ENCODE measurements at regions not wholly inside any gene's neighbourhood (a gene's known extent, or its start where the extent isn't known, plus 50 kb on each side); places are given as distances from the start of the nearest gene placed in this dataset.

DNA sequence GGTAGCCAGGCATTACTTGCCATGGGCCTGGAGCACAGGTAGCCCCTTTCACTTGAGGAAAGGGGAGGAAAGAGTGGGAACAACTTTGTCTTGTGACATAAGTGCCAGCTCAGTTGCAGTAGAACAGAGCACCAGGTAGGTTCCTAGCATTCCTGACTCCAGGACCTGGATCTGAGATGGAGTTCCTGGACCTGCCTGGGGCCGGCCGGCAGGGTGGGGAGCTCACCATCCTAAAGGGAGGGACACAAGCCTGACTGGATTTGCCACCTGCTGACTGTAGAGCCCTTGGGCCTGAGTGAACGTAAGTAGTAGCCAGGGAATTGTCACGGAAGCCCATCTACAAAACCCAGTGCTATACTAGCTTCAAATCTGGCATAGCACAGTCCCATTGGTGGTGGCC, 653.3 kb upstream of the CDH6 start:
- TF ChIP-seq ZFX (IDR thresholded peaks at IDR 0.05; ENCODE audit: borderline replicate concordance), result no peak
- TF ChIP-seq, protein P1, sequence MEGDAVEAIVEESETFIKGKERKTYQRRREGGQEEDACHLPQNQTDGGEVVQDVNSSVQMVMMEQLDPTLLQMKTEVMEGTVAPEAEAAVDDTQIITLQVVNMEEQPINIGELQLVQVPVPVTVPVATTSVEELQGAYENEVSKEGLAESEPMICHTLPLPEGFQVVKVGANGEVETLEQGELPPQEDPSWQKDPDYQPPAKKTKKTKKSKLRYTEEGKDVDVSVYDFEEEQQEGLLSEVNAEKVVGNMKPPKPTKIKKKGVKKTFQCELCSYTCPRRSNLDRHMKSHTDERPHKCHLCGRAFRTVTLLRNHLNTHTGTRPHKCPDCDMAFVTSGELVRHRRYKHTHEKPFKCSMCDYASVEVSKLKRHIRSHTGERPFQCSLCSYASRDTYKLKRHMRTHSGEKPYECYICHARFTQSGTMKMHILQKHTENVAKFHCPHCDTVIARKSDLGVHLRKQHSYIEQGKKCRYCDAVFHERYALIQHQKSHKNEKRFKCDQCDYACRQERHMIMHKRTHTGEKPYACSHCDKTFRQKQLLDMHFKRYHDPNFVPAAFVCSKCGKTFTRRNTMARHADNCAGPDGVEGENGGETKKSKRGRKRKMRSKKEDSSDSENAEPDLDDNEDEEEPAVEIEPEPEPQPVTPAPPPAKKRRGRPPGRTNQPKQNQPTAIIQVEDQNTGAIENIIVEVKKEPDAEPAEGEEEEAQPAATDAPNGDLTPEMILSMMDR (IDR thresholded peaks at IDR 0.05), result no peak
- no peak overlapping the region for H3K27ac ChIP-seq

DNA sequence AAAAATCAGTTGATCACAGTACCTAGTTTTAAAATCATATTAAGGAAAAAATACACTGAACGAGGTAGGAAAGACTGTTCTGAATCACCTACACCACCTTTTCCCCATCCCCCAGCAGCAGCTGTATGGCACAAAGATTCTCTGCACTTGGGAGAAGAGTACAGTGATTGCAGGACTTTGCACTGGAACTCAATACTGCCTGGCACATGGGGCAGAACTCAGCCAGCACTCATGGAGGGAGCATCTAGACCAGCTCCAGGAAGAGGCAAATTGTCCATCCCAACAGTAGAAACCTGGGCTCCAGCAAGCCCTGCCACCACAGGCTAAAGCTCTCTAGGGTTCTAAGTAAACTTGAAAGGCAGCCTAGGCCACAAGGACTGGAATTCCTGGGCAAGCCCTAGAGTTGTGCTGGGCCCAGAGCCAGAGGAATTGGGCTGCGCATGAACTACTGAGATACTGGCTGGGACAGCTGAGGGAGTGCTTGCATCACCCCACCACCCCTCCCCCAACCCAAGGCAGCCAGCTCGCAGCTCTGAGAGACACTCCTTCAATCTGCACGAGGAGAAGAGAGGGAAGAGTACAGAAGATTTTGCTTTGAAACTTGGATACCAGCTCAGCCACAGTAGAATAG, 654.4 kb upstream of the CDH6 start:
- no peak overlapping the region for H3K27ac ChIP-seq
- TF ChIP-seq, protein P1 (IDR thresholded peaks at IDR 0.05), result no peak
- TF ChIP-seq ZFX (IDR thresholded peaks at IDR 0.05; ENCODE audit: borderline replicate concordance), result no peak

DNA sequence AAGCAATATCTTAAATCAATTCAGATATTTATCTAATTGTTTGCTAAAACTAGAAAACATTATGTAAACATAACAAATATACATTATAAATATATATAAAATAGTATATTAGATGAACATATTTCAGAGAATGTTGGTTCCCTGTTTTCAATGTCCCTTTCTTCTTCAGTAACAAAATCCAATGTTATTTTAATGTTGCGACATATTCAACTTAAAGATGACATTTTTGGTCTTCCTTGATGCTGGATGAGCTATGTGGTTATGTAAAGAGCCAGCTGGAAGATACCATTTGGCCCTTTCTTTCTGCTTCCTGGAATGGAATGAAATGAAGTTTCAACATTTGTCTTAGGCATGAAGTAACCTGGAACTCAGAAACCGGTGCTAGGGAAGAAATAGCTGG, 668.1 kb upstream of the CDH6 start:
- no peak overlapping the region for H3K27ac ChIP-seq
- no peak for TF ChIP-seq ZFX (IDR thresholded peaks at IDR 0.05; ENCODE audit: borderline replicate concordance)
- TF ChIP-seq, protein P1 (IDR thresholded peaks at IDR 0.05), result no peak

DNA sequence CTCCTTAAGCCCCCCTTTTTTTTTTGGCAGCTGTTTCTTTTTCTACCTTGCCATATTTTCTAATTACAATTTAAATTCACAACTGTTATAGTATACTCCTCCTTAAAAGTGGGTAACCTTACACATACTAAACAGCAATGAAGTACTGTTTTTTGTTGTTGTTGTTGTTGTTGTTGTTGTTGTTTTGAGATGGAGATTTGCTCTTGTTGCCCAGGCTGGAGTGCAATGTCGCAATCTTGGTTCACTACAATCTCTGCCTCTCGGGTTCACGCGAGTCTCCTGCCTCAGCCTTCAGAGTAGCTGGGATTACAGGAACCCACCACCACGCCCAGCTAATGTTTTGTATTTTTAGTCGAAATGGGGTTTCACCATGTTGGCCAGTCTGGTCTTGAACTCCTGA, 669.1 kb upstream of the CDH6 start:
- TF ChIP-seq, protein P1 (IDR thresholded peaks at IDR 0.05), result no peak
- TF ChIP-seq ZFX (IDR thresholded peaks at IDR 0.05; ENCODE audit: borderline replicate concordance), result no peak
- no peak overlapping the region for H3K27ac ChIP-seq

DNA sequence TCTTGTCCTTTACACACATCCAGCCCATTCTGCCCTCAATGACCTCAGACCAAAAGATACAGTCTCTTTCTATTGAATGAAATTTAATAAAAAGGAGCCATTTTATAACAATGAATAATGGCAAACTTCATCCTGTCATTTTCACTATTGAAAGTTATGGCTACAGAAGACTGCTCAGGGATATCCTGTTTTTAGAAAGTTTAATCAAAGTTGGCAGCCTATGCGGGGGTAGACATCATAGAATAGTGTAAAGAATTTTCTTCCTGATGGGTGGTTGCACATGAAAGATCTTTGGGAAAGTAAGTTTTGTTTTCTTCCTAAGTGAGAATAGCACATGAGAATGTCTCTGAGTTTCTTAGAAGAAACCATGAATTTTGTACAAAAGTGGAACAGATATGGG, 670.4 kb upstream of the CDH6 start:
- TF ChIP-seq ZFX (IDR thresholded peaks at IDR 0.05; ENCODE audit: borderline replicate concordance), result no peak
- TF ChIP-seq, protein P1 (IDR thresholded peaks at IDR 0.05), result no peak
- no peak overlapping the region for H3K27ac ChIP-seq

DNA sequence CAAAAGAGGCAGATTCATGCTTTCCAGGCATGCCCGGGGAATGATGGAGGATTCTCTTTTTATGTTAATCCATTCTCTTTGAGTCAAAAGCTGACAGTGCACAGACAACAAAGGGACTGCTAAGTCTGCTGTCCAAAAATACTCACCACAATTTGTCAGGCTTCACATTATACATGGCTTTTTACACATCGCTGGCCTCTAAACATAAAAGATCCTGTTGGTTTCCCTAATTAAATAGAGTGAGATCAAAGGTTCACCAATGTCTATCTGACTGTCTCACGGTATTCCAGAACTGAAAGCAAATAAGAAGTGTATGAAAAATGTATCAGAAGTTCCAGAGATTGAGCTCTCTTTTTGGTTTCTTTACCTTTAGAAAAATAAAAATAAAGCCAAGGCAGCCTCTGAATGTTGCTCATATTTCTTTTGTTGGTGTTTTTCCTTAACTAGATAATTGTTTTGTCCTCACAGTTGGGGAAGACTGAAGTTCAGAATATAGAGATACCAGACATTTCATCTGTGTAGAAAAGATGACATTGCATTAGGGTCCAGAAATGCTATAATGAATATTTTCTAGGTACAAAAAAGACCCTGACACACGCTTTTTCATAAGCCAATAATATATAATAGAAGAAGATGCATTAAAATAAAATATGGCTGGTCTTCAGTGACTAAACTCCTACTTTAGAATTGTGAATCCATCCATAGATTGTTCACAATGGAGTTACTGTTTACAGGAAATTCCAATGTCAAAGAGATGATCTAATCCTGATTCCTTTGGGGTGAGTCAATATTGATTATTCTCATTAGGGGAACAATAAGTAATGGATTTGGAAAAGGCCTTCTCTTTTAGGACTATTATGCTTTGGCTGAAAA, 688.2 kb upstream of the CDH6 start:
- H3K27ac ChIP-seq, result no peak overlapping the region
- TF ChIP-seq, protein P1 (IDR thresholded peaks at IDR 0.05), result no peak
- TF ChIP-seq ZFX (IDR thresholded peaks at IDR 0.05; ENCODE audit: borderline replicate concordance), result no peak

DNA sequence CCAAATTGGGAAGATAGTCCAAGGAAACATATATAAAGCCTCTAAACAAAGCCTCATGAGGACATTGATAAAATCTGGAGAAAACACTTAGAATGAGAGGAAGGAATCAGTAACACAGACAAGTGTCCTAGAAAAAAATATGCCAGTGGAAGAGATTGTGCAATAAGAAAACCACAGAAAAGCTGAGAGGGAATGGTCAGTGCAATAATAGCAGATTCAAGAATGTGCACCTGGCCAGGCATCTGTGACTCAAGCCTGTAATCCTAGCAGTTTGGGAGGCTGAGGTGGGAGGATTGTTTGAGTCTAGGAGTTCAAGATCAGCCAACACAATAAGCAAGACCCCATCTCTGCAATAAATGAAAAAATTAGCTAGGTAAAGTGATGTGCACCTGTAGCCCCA, 691.2 kb upstream of the CDH6 start:
- H3K27ac ChIP-seq, result no peak overlapping the region
- TF ChIP-seq, protein P1 (IDR thresholded peaks at IDR 0.05), result no peak
- no peak for TF ChIP-seq ZFX (IDR thresholded peaks at IDR 0.05; ENCODE audit: borderline replicate concordance)
